SK-N-SH (cell line): ENCODE measurements at regions not wholly inside any gene's neighbourhood (a gene's known extent, or its start where the extent isn't known, plus 50 kb on each side); places are given as distances from the start of the nearest gene placed in this dataset.

Experiments used
- CTCF ChIA-PET: fragments of 300-600, 350-600 bp; formaldehyde crosslinking; extraction: SDS; loops from one replicate; lab custom pipeline; 2021; lab: Yijun Ruan, JAX
- POLR2A ChIA-PET: fragments of 350-600 bp; sonication (Branson Sonifier 250); formaldehyde crosslinking; extraction: SDS; loops from one replicate; lab custom pipeline; 2020; ENCODE audit warnings: antibody characterized with exemption, inconsistent platforms; lab: Yijun Ruan, JAX
- DNase-seq: peaks from one replicate; pipeline ENCODE4 v3.0.0; 2012
- H2AFZ ChIP-seq: fragments of 200-600 bp; sonication (generic); 2 replicates; pipeline ENCODE4 v1.8.1; 2016; ENCODE audit warnings: antibody characterized with exemption, mild to moderate bottlenecking, low read depth
- H3F3A ChIP-seq: fragments of 200-600 bp; sonication (generic); replicated peaks from 2 replicates; pipeline ENCODE3; 2016; ENCODE audit warnings: antibody characterized with exemption, mild to moderate bottlenecking; ENCODE audit not compliant: insufficient read depth
- H3K27ac ChIP-seq, 2 experiments: fragments of 200-500 bp in 1 of 2; fragments of 200-600 bp in 1 of 2; sonication (Bioruptor generic) in 1 of 2; sonication (generic), shearing (Covaris generic) in 1 of 2; 2 replicates each; pipeline versions ENCODE4 v1.5.1 to v1.6.1; 2014 to 2016; ENCODE audit warnings: low read depth in 2 of 2, inconsistent platforms in 1 of 2, low read length in 1 of 2, mild to moderate bottlenecking in 1 of 2, mixed read lengths in 1 of 2
- H3K27me3 ChIP-seq: fragments of 200-600 bp; sonication (generic), shearing (Covaris generic); 2 replicates; pipeline ENCODE4 v1.6.1; 2016; ENCODE audit warnings: mixed run types; ENCODE audit not compliant: insufficient read depth
- H3K36me3 ChIP-seq, 2 experiments: fragments of 200-500 bp in 1 of 2; fragments of 200-600 bp in 1 of 2; sonication (Bioruptor generic) in 1 of 2; sonication (generic) in 1 of 2; replicated peaks in 1 of 2; 2 replicates each; pipeline versions ENCODE3 to v1.5.1; 2014 to 2016; ENCODE audit warnings: low read length in 1 of 2, mild to moderate bottlenecking in 1 of 2; ENCODE audit not compliant: insufficient read depth in 2 of 2, control insufficient read depth in 1 of 2
- H3K4me1 ChIP-seq, 2 experiments: fragments of 200-500 bp in 1 of 2; fragments of 200-600 bp in 1 of 2; sonication (Bioruptor generic) in 1 of 2; sonication (generic), shearing (Covaris generic) in 1 of 2; 2 replicates each; pipeline versions ENCODE4 v1.5.1 to v1.6.1; 2014 to 2016; ENCODE audit warnings: low read depth in 1 of 2, low read length in 1 of 2, mixed run types in 1 of 2; ENCODE audit not compliant: insufficient read depth in 2 of 2, control insufficient read depth in 1 of 2
- H3K4me2 ChIP-seq: fragments of 200-600 bp; sonication (generic), shearing (Covaris generic); 2 replicates; pipeline ENCODE4 v1.6.1; 2017; ENCODE audit warnings: mixed run types
- H3K4me3 ChIP-seq, 2 experiments: fragments of 200-500 bp in 1 of 2; fragments of 200-600 bp in 1 of 2; sonication (Bioruptor generic) in 1 of 2; sonication (generic), shearing (Covaris generic) in 1 of 2; 2 replicates each; pipeline versions ENCODE4 v1.5.1 to v1.8.1; 2014 to 2016; ENCODE audit warnings: low read depth in 2 of 2, inconsistent platforms in 1 of 2, low read length in 1 of 2, mild to moderate bottlenecking in 1 of 2, mixed read lengths in 1 of 2, moderate library complexity in 1 of 2
- H3K79me2 ChIP-seq: fragments of 200-600 bp; sonication (generic); 2 replicates; pipeline ENCODE4 v1.8.1; 2017; ENCODE audit warnings: mild to moderate bottlenecking; ENCODE audit not compliant: insufficient read depth
- H3K9ac ChIP-seq: fragments of 200-600 bp; sonication (generic); 2 replicates; pipeline ENCODE4 v1.6.1; 2017; ENCODE audit warnings: mixed run types
- H3K9me2 ChIP-seq: fragments of 200-600 bp; sonication (generic); 2 replicates; pipeline ENCODE4 v1.6.1; 2017; ENCODE audit warnings: mixed run types
- H3K9me3 ChIP-seq: fragments of 200-600 bp; sonication (generic); 2 replicates; pipeline ENCODE4 v1.6.1; 2017; ENCODE audit warnings: mixed run types, mild to moderate bottlenecking, moderate library complexity
- H4K20me1 ChIP-seq: fragments of 200-600 bp; sonication (generic); 2 replicates; pipeline ENCODE4 v1.6.1; 2017; ENCODE audit warnings: mild to moderate bottlenecking, mixed run types; ENCODE audit not compliant: insufficient read depth
- CHD2 ChIP-seq: fragments of 150-350 bp; IDR thresholded peaks from 2 replicates; pipeline ENCODE4 v1.6.1; 2018; ENCODE audit warnings: low read length; ENCODE audit not compliant: partially characterized antibody
- CTCF ChIP-seq: fragments of 200-600 bp; sonication (generic); IDR thresholded peaks from 2 replicates; pipeline ENCODE4 v1.6.1; 2017; ENCODE audit warnings: antibody characterized with exemption, mild to moderate bottlenecking, moderate library complexity
- EP300 ChIP-seq, 2 experiments: IDR thresholded peaks; 2 replicates each; pipeline versions ENCODE4 v1.4.0 to v1.6.1; 2012; ENCODE audit warnings: borderline replicate concordance in 1 of 2, low read depth in 1 of 2, low read length in 1 of 2
- FOXM1 ChIP-seq: IDR thresholded peaks from 2 replicates; pipeline ENCODE4 v1.4.0; 2012; ENCODE audit warnings: low read depth, mild to moderate bottlenecking
- GABPA ChIP-seq: IDR thresholded peaks from 2 replicates; pipeline ENCODE4 v1.4.0; 2012; ENCODE audit warnings: low read depth, mild to moderate bottlenecking
- GATA2 ChIP-seq: sonication (generic); formaldehyde crosslinking; IDR thresholded peaks from 2 replicates; pipeline ENCODE4 v1.5.0; 2020; ENCODE audit warnings: mild to moderate bottlenecking, missing genetic modification reagents
- IRF3 ChIP-seq: fragments of 150-350 bp; IDR thresholded peaks from 2 replicates; pipeline ENCODE4 v1.6.1; 2016; ENCODE audit warnings: mild to moderate bottlenecking, low read depth, low read length
- JUND ChIP-seq: IDR thresholded peaks from 2 replicates; pipeline ENCODE4 v1.4.0; 2012
- MAX ChIP-seq: IDR thresholded peaks from 2 replicates; pipeline ENCODE4 v1.4.0; 2012; ENCODE audit warnings: low read depth
- MEF2A ChIP-seq: IDR thresholded peaks from 2 replicates; pipeline ENCODE4 v1.4.0; 2012; ENCODE audit warnings: low read depth, borderline replicate concordance
- MXI1 ChIP-seq: IDR thresholded peaks from 2 replicates; pipeline ENCODE4 v1.6.1; 2012; ENCODE audit warnings: mild to moderate bottlenecking, low read depth, low read length, improper control_type of control experiment
- NFIC ChIP-seq: IDR thresholded peaks from 2 replicates; pipeline ENCODE4 v1.4.0; 2012; ENCODE audit warnings: borderline replicate concordance
- POLR2AphosphoS5 ChIP-seq: IDR thresholded peaks from 2 replicates; pipeline ENCODE4 v1.6.1; 2012; ENCODE audit warnings: low read depth, low read length
- RAD21 ChIP-seq: IDR thresholded peaks from 2 replicates; pipeline ENCODE4 v1.6.1; 2012; ENCODE audit warnings: mild to moderate bottlenecking, low read length
- RCOR1 ChIP-seq: fragments of 150-350 bp; IDR thresholded peaks from 2 replicates; pipeline ENCODE4 v1.6.1; 2017; ENCODE audit warnings: antibody characterized with exemption, low read length
- RFX5 ChIP-seq: IDR thresholded peaks from 2 replicates; pipeline ENCODE4 v1.6.1; 2012; ENCODE audit warnings: mild to moderate bottlenecking, improper control_type of control experiment, low read length
- RXRA ChIP-seq: IDR thresholded peaks from 2 replicates; pipeline ENCODE4 v1.4.0; 2012; ENCODE audit warnings: low read depth, mild to moderate bottlenecking, borderline replicate concordance
- TAF1 ChIP-seq: IDR thresholded peaks from 2 replicates; pipeline ENCODE4 v1.6.1; 2012; ENCODE audit warnings: low read depth, mild to moderate bottlenecking, low read length, moderate library complexity, borderline replicate concordance
- TCF12 ChIP-seq: IDR thresholded peaks from 2 replicates; pipeline ENCODE4 v1.4.0; 2012
- TEAD4 ChIP-seq: IDR thresholded peaks from 2 replicates; pipeline ENCODE4 v1.4.0; 2012; ENCODE audit warnings: mild to moderate bottlenecking, borderline replicate concordance; ENCODE audit not compliant: insufficient read depth
- USF2 ChIP-seq: fragments of 150-350 bp; IDR thresholded peaks from 2 replicates; pipeline ENCODE4 v1.6.1; 2017; ENCODE audit warnings: antibody characterized with exemption, low read length, low read depth, borderline replicate concordance
- YY1 ChIP-seq: IDR thresholded peaks from 2 replicates; pipeline ENCODE4 v1.4.0; 2012; ENCODE audit warnings: low read depth, mild to moderate bottlenecking
- ZBTB33 ChIP-seq: IDR thresholded peaks from 2 replicates; pipeline ENCODE4 v1.4.0; 2012; ENCODE audit warnings: low read depth, borderline replicate concordance
- WGBS: methylation state at CpG from one replicate; pipeline ENCODE4 v1.1.6; 2017; ENCODE audit warnings: low lambda C conversion rate; 5-methylcytosine and 5-hydroxymethylcytosine counted together

GRCh38 chr6:137361701-137362100, 132.5 kb downstream of the OLIG3 start:
- Histone ChIP-seq H3K27ac (no peak overlapping the region), H3K4me1 (no peaks in the 10 kb centered on the region; a peak in 1 of 4 replicates), H3F3A (no peaks in the 10 kb centered on the region), H3K9me3 (no peaks in the 10 kb centered on the region), H3K36me3 (no peaks in the 10 kb centered on the region), H3K4me3 (no peak overlapping the region), H3K27me3 (no peaks in the 10 kb centered on the region; the same call in 1 of the 2 replicates), H4K20me1 (no peaks in the 10 kb centered on the region), H3K79me2 (no peaks in the 10 kb centered on the region), H3K9me2 (no peaks in the 10 kb centered on the region), H3K9ac (no peak overlapping the region), H3K4me2 (no peak overlapping the region), H2AFZ (no peak overlapping the region)
- CTCF ChIA-PET: interaction anchor here (1.1 kb wide), 1 partner anchor 15 kb away, joined by 3 read pairs; no protein-coding TSS in a partner anchor
- TF ChIP-seq TEAD4 (no peak), JUND (no peak), ZBTB33 (no peak), POLR2AphosphoS5 (no peak), RCOR1 (no peak), NFIC (no peak), MAX (no peak), CHD2 (no peak), IRF3 (no peak), MXI1 (no peak), RFX5 (no peak), RAD21 (no peak), RXRA (no peak), TCF12 (no peak), TAF1 (no peak), MEF2A (no peak), EP300 (IDR thresholded peaks at IDR 0.05; ENCODE audit: borderline replicate concordance in 1 of 2, low read depth in 1 of 2, low read length in 1 of 2) (no peak)
- no peak for DNase-seq
- POLR2A ChIA-PET: no interaction called here

DNA sequence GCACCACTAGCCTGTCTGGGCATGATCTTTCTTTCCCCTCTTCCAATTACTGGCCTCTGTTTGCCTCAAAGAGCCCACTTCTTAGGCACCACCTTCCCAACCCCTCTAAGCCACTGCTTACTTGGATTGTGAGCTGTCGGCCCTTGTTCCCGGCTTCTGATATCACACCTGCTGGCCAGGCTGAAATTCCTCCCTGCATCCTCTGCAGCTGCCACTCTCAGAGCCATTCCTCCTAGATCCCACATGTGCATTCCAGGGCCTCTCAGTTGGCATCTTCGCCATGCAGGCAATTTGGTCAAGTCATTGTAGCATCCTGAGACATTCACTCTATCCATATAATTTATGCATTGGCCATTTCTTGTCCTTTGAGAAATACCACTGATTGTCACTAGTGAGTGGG, 135.9 kb downstream of the OLIG3 start:
- DNase-seq: no peak
- H3K9me3 ChIP-seq: no peaks in the 10 kb centered on the region
- H3K4me3 ChIP-seq: no peak overlapping the region
- no peak overlapping the region for H2AFZ ChIP-seq
- no peaks in the 10 kb centered on the region; a peak in 1 of 4 replicates for H3K4me1 ChIP-seq
- ChIA-PET CTCF (no interaction called here), POLR2A (no interaction called here)
- H3K36me3 ChIP-seq: no peaks in the 10 kb centered on the region
- no peaks in the 10 kb centered on the region; the same call in 1 of the 2 replicates for H3K27me3 ChIP-seq
- 27% methylated on average over 3 of the region's 3 CpGs for WGBS
- no peaks in the 10 kb centered on the region for H3K79me2 ChIP-seq
- no peaks in the 10 kb centered on the region for H3F3A ChIP-seq
- no peaks in the 10 kb centered on the region for H4K20me1 ChIP-seq
- H3K9me2 ChIP-seq: no peaks in the 10 kb centered on the region
- H3K27ac ChIP-seq: no peak overlapping the region
- no peak overlapping the region for H3K4me2 ChIP-seq
- no peak overlapping the region for H3K9ac ChIP-seq
- TF ChIP-seq USF2 (no peak), GABPA (no peak), ZBTB33 (no peak), FOXM1 (no peak), TEAD4 (no peak), GATA2 (CRISPR knock-in tag) (no peak), CTCF (no peak), YY1 (no peak), RAD21 (no peak)
